HCT116 (cell line): ENCODE measurements at regions not wholly inside any gene's neighbourhood (a gene's known extent, or its start where the extent isn't known, plus 50 kb on each side); places are given as distances from the start of the nearest gene placed in this dataset.

Source experiments
- ATAC-seq: fragments of 200-7000 bp; cut with Tn5 transposase; 2 replicates; pipeline ENCODE4 v1.9.1; 2020; ENCODE audit warnings: mild to moderate bottlenecking, moderate library complexity
- BruUV-seq: library from RNA; stranded (reverse); fragments of 400-500 nt; replicated peaks from 2 replicates; lab custom pipeline; 2021; lab: Mats Ljungman, UMichigan
- CTCF ChIA-PET: fragments of 300-600 bp; sonication (Branson Sonifier 250); formaldehyde crosslinking; loops from one replicate; lab custom pipeline; 2021; ENCODE audit warnings: antibody characterized with exemption; lab: Charles Lee
- POLR2A ChIA-PET: fragments of 300-600, 350-600 bp; sonication (Branson Sonifier 250); formaldehyde crosslinking; loops from one replicate; lab custom pipeline; 2021; ENCODE audit warnings: antibody characterized with exemption; lab: Charles Lee
- RAD21 ChIA-PET, 2 experiments: fragments of 300-600 bp; sonication (Branson Sonifier 250); formaldehyde crosslinking; loops; one replicate each; lab custom pipeline; 2023; ENCODE audit warnings: low total read pairs in 2 of 2; ENCODE audit not compliant: uncharacterized antibody in 2 of 2, unreplicated experiment in 2 of 2, low non-redundant PET in 1 of 2; lab: Charles Lee
- DNase-seq: peaks from one replicate; pipeline ENCODE4 v3.0.0-alpha.2; 2010; ENCODE audit warnings: low read depth, low spot score
- H2AFZ ChIP-seq: fragments of 200-600 bp; shearing (Covaris generic), sonication (generic); 2 replicates; pipeline ENCODE4 v1.6.1; 2017; ENCODE audit warnings: low read depth, mixed run types, mixed read lengths, antibody characterized with exemption, low read length; ENCODE audit not compliant: poor library complexity, severe bottlenecking
- H3K27ac ChIP-seq: 2 replicates; pipeline ENCODE4 v1.5.1; 2012; ENCODE audit warnings: low read depth, low read length
- H3K27me3 ChIP-seq: fragments of 200-600 bp; sonication (generic); 2 replicates; pipeline ENCODE4 v1.6.1; 2016; ENCODE audit warnings: mixed run types, low read length, mixed read lengths; ENCODE audit not compliant: insufficient read depth
- H3K36me3 ChIP-seq, 2 experiments: fragments of 200-500 bp in 1 of 2; fragments of 200-600 bp in 1 of 2; sonication (Bioruptor generic) in 1 of 2; sonication (generic) in 1 of 2; 2 replicates each; pipeline versions ENCODE4 v1.5.1 to v1.6.1; 2014 to 2016; ENCODE audit warnings: low read length in 2 of 2, inconsistent platforms in 1 of 2, mixed read lengths in 1 of 2, mixed run types in 1 of 2; ENCODE audit not compliant: insufficient read depth in 2 of 2, control insufficient read depth in 1 of 2
- H3K4me1 ChIP-seq, 2 experiments: fragments of 200-600 bp in 1 of 2; sonication (generic) in 1 of 2; 2 replicates each; pipeline versions ENCODE4 v1.5.1 to v1.6.1; 2012 to 2017; ENCODE audit warnings: low read length in 2 of 2, inconsistent platforms in 1 of 2, mild to moderate bottlenecking in 1 of 2, mixed read lengths in 1 of 2, mixed run types in 1 of 2, moderate library complexity in 1 of 2; ENCODE audit not compliant: insufficient read depth in 2 of 2, control insufficient read depth in 1 of 2
- H3K4me2 ChIP-seq: fragments of 200-600 bp; sonication (generic); 2 replicates; pipeline ENCODE4 v1.6.1; 2017; ENCODE audit warnings: mixed run types, low read length, mixed read lengths
- H3K4me3 ChIP-seq, 2 experiments: fragments of 200-600 bp in 1 of 2; sonication (generic) in 1 of 2; replicated peaks in 1 of 2; 2 replicates each; pipeline ENCODE4 v1.5.1; 2011 to 2016; ENCODE audit warnings: low read length in 2 of 2, control low read depth in 1 of 2, low read depth in 1 of 2, mild to moderate bottlenecking in 1 of 2, mixed read lengths in 1 of 2, mixed run types in 1 of 2
- H3K79me2 ChIP-seq: fragments of 200-600 bp; sonication (generic); 2 replicates; pipeline ENCODE4 v1.6.1; 2017; ENCODE audit warnings: mild to moderate bottlenecking, mixed run types, low read length, moderate library complexity, mixed read lengths; ENCODE audit not compliant: insufficient read depth
- H3K9ac ChIP-seq: fragments of 200-600 bp; sonication (generic); 2 replicates; pipeline ENCODE4 v1.6.1; 2016; ENCODE audit warnings: low read length, mixed read lengths
- H3K9me2 ChIP-seq: fragments of 200-600 bp; sonication (generic), shearing (Covaris generic); 2 replicates; pipeline ENCODE4 v1.6.1; 2017; ENCODE audit warnings: mixed run types, mild to moderate bottlenecking, moderate library complexity; ENCODE audit not compliant: insufficient read depth
- H3K9me3 ChIP-seq, 2 experiments: fragments of 200-500 bp in 1 of 2; fragments of 200-600 bp in 1 of 2; sonication (Bioruptor generic) in 1 of 2; sonication (generic) in 1 of 2; 2 replicates each; pipeline ENCODE4 v1.6.1; 2014 to 2017; ENCODE audit warnings: low read length in 2 of 2, mixed read lengths in 2 of 2, inconsistent platforms in 1 of 2, low read depth in 1 of 2, mild to moderate bottlenecking in 1 of 2, mixed run types in 1 of 2, moderate library complexity in 1 of 2; ENCODE audit not compliant: control insufficient read depth in 1 of 2, insufficient read depth in 1 of 2
- H4K20me1 ChIP-seq: fragments of 200-600 bp; sonication (generic), shearing (Covaris generic); 2 replicates; pipeline ENCODE4 v1.6.1; 2017; ENCODE audit warnings: mixed run types, mild to moderate bottlenecking, moderate library complexity; ENCODE audit not compliant: insufficient read depth
- ELF1 ChIP-seq: IDR thresholded peaks from 2 replicates; pipeline ENCODE4 v1.6.1; 2012; ENCODE audit warnings: low read depth, borderline replicate concordance
- FOSL1 ChIP-seq: IDR thresholded peaks from 2 replicates; pipeline ENCODE4 v1.6.1; 2012; ENCODE audit warnings: low read depth
- JUND ChIP-seq: IDR thresholded peaks from 2 replicates; pipeline ENCODE4 v1.6.1; 2012
- POLR2A ChIP-seq: IDR thresholded peaks from 2 replicates; pipeline ENCODE4 v1.7.0; 2011; ENCODE audit warnings: borderline replicate concordance; ENCODE audit not compliant: insufficient read depth, insufficient read length; ENCODE audit errors: extremely low read depth
- RAD21 ChIP-seq: IDR thresholded peaks from 2 replicates; pipeline ENCODE4 v1.6.1; 2012; ENCODE audit warnings: low read depth, mild to moderate bottlenecking
- SP1 ChIP-seq: IDR thresholded peaks from 2 replicates; pipeline ENCODE4 v1.6.1; 2012; ENCODE audit warnings: low read depth
- SRF ChIP-seq: IDR thresholded peaks from 2 replicates; pipeline ENCODE4 v1.6.1; 2012; ENCODE audit warnings: low read depth
- TCF7L2 ChIP-seq: IDR thresholded peaks from 2 replicates; pipeline ENCODE4 v1.7.0; 2011; ENCODE audit warnings: borderline replicate concordance, inconsistent platforms; ENCODE audit not compliant: insufficient read depth, insufficient read length; ENCODE audit errors: extremely low read depth
- ZFX ChIP-seq: fragments of 450-650 bp; IDR thresholded peaks from 2 replicates; pipeline ENCODE4 v1.6.1; 2017
- intact Hi-C: fragments of 100-400 bp; cut with micrococcal nuclease; formaldehyde crosslinking; loops from 2 replicates; pipeline ENCODE4 v1.10.0; 2022
- TF ChIP-seq, protein P1 (sequence below), 3 experiments: fragments of 200-600 bp in 1 of 3; sonication (generic) in 1 of 3; IDR thresholded peaks in 2 of 3; conservative IDR thresholded peaks in 1 of 3; 2 replicates each; pipeline ENCODE4 v1.5.1; 2012 to 2017; ENCODE audit warnings: low read depth in 2 of 3, low read length in 2 of 3, antibody characterized with exemption in 1 of 3, borderline replicate concordance in 1 of 3, control low read depth in 1 of 3, mild to moderate bottlenecking in 1 of 3, mixed read lengths in 1 of 3, mixed run types in 1 of 3, moderate library complexity in 1 of 3; ENCODE audit not compliant: insufficient read depth in 1 of 3
- TF ChIP-seq, protein P2 (sequence below): IDR thresholded peaks from 2 replicates; pipeline ENCODE4 v1.6.1; 2012
- TF ChIP-seq, protein P3 (sequence below): IDR thresholded peaks from 2 replicates; pipeline ENCODE4 v1.6.1; 2012; ENCODE audit warnings: low read depth

DNA sequence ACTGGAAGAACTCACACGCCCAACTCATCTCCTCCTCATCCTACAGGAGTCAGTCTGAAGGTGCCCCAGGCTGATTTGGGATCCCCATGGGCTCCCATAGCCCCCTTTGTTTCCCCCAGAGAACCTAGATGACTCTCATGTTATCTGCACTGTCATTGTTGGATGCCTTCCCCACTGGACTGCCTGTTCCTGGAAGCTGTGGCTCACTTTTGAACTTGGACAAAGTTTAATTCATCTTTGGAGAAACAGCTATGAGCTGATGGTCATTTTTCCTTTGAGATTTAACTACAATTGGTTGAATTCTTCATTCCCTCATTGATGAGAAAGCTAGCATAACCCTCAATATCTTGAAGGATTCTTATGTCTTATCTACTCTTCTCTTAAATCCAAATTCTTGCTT lies 186.6 kb downstream of the SALL1 start:
- Histone ChIP-seq H3K36me3 (no peaks in the 10 kb centered on the region), H4K20me1 (no peaks in the 10 kb centered on the region), H3K9me3 (no peaks in the 10 kb centered on the region), H3K9ac (no peak overlapping the region), H3K4me3 (no peak overlapping the region), H3K79me2 (no peaks in the 10 kb centered on the region), H3K27ac (no peak overlapping the region), H3K9me2 (no peaks in the 10 kb centered on the region), H3K27me3 (peaks cover 18% of the 10 kb centered on the region; the same call in 1 of the 2 replicates), H3K4me2 (no peak overlapping the region), H3K4me1 (no peaks in the 10 kb centered on the region), H2AFZ (no peak overlapping the region)
- RAD21 ChIA-PET, result no interaction called here
- no TSS peak for BruUV-seq
- CTCF ChIA-PET, result no interaction called here
- DNase-seq, result no peak
- intact Hi-C loops, result no loop called here
- ATAC-seq, result no peak
- TF ChIP-seq, protein P1, sequence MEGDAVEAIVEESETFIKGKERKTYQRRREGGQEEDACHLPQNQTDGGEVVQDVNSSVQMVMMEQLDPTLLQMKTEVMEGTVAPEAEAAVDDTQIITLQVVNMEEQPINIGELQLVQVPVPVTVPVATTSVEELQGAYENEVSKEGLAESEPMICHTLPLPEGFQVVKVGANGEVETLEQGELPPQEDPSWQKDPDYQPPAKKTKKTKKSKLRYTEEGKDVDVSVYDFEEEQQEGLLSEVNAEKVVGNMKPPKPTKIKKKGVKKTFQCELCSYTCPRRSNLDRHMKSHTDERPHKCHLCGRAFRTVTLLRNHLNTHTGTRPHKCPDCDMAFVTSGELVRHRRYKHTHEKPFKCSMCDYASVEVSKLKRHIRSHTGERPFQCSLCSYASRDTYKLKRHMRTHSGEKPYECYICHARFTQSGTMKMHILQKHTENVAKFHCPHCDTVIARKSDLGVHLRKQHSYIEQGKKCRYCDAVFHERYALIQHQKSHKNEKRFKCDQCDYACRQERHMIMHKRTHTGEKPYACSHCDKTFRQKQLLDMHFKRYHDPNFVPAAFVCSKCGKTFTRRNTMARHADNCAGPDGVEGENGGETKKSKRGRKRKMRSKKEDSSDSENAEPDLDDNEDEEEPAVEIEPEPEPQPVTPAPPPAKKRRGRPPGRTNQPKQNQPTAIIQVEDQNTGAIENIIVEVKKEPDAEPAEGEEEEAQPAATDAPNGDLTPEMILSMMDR (IDR thresholded peaks at IDR 0.05 in 2 of 3, conservative IDR thresholded peaks at IDR 0.05 in 1 of 3; ENCODE audit: borderline replicate concordance in 1 of 3, insufficient read depth in 1 of 3, low read depth in 2 of 3, low read length in 2 of 3), result no peak
- TF ChIP-seq POLR2A, result no peak
- no peak for TF ChIP-seq SRF
- no peak for TF ChIP-seq TCF7L2
- no peak for TF ChIP-seq FOSL1
- no peak for TF ChIP-seq SP1
- no peak for TF ChIP-seq JUND
- TF ChIP-seq ELF1, result no peak
- TF ChIP-seq RAD21, result no peak
- TF ChIP-seq, protein P2, sequence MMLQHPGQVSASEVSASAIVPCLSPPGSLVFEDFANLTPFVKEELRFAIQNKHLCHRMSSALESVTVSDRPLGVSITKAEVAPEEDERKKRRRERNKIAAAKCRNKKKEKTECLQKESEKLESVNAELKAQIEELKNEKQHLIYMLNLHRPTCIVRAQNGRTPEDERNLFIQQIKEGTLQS, result no peak
- no peak for TF ChIP-seq ZFX
- TF ChIP-seq, protein P3, sequence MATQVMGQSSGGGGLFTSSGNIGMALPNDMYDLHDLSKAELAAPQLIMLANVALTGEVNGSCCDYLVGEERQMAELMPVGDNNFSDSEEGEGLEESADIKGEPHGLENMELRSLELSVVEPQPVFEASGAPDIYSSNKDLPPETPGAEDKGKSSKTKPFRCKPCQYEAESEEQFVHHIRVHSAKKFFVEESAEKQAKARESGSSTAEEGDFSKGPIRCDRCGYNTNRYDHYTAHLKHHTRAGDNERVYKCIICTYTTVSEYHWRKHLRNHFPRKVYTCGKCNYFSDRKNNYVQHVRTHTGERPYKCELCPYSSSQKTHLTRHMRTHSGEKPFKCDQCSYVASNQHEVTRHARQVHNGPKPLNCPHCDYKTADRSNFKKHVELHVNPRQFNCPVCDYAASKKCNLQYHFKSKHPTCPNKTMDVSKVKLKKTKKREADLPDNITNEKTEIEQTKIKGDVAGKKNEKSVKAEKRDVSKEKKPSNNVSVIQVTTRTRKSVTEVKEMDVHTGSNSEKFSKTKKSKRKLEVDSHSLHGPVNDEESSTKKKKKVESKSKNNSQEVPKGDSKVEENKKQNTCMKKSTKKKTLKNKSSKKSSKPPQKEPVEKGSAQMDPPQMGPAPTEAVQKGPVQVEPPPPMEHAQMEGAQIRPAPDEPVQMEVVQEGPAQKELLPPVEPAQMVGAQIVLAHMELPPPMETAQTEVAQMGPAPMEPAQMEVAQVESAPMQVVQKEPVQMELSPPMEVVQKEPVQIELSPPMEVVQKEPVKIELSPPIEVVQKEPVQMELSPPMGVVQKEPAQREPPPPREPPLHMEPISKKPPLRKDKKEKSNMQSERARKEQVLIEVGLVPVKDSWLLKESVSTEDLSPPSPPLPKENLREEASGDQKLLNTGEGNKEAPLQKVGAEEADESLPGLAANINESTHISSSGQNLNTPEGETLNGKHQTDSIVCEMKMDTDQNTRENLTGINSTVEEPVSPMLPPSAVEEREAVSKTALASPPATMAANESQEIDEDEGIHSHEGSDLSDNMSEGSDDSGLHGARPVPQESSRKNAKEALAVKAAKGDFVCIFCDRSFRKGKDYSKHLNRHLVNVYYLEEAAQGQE, result no peak
- POLR2A ChIA-PET, result no interaction called here
